GM21515 (cell line): ENCODE measurements at regions not wholly inside any gene's neighbourhood (a gene's known extent, or its start where the extent isn't known, plus 50 kb on each side); places are given as distances from the start of the nearest gene placed in this dataset.

ENCODE experiments used
- ATAC-seq: cut with Tn5 transposase; IDR thresholded peaks from one replicate; pipeline ENCODE4 v1.9.1; 2021; ENCODE audit not compliant: unreplicated experiment

DNA sequence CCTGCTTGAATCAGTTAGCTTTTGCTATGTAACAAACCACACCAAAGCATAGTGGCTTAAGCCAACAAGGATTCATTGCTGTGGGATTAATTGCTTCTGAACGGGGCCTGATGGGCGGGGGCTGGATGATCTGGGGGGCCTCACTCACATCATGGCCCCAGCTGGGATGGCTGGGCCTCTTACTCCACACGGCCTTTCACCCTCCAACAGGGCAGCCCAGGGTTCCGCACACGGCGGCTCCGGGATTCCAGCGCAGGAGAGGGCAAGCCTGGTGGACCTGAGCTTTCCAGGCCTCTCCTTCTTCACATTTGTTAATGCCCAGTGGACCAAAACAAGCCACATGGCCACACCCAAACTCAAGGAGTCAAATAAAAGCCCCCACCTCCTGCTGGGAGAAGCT, 86.3 kb upstream of the PHLPP1 start:
- no peak for ATAC-seq

DNA sequence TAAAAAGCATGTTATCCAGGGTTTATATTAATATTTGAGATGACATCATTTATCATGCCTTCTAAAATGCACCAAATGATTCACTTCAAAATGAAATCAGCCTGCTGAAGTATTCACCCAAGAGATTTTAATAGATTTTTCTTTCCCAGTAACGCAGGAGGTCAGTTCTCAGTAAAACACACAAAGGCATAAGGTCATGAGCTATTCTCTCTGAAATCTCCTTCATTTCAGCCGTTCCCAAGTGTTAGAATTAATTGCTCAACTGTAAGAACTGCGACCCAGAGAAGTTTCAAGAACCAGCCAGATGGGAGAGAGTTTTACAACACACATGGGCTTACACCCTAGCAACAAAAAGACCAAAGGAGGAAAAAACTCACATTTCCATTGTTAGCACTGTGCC, 84.2 kb upstream of the PHLPP1 start:
- no peak for ATAC-seq

DNA sequence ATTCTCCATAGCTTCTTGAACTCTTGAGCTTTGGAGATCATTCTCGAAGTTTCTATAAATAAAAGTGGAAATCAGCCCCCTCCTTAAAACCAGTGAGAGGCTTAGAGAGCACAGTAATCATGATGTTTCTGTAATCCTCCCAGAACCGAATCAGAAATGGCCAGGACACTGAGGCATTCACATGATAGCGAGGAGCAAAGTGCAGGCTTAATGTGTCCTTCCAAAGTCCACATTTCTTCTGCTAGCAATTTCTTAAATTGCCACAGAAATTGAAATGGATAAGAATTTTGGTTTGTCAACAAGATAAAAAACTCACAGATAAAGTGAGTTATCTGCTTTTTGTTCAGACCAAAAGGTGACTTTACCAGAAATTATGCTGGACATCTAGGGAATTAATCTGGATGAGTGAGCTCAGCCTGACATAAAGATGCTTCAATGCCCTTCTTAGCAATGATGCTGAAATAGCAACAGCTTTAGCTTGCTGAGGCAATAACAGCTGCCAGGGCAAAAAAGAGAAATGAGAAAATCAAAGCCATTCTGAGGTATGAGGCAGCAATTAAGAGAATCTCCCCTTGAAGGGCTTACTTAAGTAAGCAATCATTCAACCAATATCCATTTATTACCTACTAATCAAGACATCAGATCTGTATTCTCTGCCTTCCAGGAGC, 82.4 kb upstream of the PHLPP1 start:
- no peak for ATAC-seq

DNA sequence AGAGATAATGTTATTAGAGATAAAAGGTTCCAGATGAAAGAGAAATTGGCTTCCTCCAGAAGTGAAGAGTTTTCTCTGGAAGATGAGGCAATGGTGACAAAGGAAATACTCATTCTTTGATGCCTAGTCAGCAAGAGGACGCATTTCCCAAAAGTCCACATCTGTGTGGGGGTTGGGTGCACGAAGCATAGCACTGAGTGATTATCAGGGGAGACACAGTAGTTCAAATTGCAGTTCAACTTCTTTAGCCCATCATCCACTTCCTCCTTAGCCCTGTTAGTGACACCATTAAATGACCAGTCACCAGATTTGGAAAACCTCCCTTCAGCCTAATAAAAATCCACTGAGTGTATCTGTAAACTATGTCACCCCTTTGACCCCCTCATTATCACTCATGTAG, 80.9 kb upstream of the PHLPP1 start:
- ATAC-seq = no peak

DNA sequence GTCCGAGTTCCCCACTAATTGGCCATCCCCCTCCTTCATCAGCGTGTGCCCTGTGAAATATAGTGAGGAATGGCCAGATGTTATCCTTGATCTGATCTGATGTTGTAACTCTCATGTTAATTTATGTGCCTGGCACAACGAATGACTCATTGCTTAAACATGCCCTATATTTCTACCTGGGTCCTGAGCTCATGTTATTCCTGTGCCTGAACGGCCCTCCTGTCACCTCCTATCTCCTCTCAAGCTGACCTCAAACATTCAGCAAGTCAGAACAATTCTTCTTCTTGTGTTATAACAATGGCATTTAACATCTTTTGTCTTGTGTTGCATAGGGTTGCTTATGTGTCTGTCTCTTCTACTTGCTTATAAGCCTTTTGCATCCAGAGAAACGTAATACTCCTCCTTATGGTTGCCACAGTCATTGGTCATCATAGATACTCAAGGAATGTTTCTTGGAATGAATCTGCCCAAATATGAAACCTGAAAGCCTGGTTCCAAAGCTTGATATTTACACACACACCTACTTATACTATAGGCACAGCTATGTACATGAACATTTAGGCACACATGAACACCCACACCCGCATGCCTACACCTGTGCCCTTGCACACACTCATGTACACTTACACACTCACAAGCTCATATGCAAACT, 80.2 kb upstream of the PHLPP1 start:
- ATAC-seq = no peak

DNA sequence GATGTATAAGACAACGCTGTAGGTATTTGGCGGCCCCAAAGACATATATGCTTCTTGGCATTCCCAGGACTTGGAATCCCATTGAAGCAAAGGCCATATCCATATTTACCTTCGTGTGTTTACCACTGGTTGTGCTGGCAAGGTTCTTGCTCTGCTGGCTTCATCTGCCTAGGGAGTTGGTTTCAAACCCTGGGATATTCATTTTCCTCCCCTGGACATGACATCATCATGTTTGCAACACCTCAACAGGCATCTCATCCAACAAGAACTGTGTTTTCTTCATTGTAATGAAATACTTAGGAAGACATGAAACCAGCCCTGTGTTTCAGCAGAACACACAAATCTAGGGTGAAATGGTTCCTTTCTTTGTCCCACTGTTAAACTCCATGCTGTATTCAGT, 77.9 kb upstream of the PHLPP1 start:
- no peak for ATAC-seq

DNA sequence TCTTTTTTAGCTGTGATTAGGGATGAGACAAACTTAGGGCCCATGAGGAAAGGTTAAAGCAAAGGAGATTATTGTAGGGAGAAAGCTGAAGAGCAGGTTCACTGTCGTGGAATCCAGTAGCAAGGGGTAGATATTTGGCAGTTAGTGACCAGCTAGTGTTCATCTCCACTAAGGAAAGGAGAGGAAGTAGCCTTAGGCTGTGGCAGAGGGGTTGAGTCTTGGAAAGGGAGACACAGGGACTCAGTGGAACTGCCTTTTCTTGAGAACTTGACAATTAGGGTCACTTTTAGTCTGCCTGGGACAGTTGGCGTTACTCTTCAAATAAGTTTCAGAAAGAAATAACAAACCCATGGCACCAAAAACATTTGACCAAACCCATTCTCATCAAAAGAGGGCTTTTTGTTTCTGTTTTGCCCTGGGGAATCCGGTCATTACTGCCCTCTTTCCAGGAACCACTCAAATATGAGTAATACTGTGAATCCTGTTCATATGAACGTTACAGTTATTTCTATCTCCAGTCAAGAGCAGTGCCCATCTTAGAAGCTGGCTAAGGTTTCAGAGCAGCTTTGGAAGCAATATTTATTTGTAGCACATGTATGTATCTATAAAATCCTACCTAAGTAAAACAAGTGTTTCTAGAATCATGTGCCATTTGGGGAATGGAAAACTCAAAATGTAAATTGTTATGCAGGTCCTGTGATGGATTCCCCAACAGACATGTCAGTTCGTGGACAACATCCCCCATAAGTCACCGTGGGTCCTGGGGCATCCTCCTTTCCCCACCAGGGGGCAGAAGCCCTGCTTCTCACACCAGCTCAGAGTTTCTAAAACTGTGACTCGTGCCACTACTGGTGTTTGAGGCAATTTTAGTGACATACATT, 77.3 kb upstream of the PHLPP1 start:
- ATAC-seq = peak; percentile 73

DNA sequence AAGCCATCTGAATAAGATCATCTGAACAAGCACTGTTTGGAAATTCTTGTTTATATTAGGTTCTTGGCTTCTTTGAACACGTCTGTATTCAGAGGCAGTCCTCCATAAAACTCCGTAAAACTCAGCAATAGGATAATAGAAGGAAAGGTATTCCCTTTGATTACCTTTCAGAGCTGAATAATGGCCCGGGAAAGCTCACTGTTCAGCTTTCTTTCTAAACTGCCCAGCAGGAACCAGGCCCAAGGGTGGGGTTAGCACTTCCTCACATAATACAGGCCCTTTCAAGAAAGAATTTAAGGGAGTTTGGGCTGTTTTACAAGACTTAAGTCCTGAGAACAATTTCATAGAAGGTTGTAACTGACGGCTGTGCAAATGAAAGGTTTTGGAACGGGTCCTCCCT, 72.2 kb upstream of the PHLPP1 start:
- no peak for ATAC-seq

DNA sequence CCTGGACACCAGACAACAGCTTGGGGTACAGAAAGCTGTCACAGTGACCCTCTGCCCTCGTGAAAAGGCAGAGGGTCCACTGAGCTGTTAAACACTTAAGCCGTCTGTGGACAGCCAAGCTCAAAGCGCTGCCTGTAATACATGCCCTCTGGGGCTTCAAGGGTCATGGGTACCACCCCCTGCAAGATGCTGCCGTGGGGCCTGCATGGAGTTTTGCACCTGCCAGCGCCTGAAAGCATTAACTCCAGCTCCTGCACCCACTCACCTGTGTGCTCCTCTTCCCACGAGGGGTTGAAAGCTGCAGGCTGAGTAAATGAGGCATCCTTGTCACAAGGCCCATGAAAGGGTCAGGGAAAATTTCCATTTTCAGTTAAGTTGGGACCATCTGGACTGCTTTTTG, 70.6 kb upstream of the PHLPP1 start:
- ATAC-seq = no peak

DNA sequence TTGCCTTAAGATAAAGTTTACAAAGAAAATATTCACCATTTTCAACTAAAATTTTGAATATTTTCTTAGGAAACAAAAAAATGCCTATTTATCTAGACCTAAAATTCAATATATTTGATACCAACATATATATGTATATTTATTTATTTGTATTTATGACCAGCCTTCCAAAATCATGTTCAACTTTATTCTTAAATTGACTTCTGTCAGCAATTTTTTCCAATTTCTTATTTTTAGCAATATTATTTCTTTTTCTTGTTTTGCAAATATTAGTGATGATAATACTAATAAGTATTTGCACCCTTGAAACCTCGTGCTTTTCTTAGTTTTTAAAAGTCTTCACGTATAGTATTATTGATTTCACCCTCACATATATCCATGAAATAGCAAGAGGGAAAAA, 68.2 kb upstream of the PHLPP1 start:
- ATAC-seq = no peak

DNA sequence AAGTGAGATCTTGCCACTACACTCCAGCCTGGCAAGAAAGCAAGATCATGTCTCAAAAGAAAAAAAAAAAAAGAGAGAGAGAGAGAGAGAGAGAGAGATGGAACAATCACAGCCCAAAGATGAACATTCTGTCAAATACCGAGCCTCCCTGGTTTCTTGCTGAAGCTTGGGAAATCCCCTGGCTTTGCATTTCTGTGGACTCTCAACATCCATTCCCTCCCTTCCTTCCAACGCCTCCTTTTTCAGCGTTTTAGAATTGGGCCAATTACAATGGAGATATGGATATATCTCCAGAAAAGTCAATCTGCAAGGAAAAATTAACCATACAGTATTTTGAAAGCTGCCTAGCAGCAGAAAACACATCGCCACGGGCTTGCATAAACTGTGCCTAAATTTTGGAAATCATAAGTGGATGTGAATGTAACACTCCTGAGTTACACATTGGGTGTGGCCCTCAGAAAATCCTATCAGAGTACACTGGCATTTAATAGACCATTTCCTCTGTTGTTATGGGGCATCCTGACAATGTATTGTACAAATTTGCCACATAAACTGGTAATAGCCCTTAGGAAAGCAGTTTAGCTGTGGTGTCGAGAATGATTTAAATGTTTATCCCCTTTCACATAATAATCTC, 67.2 kb upstream of the PHLPP1 start:
- no peak for ATAC-seq

DNA sequence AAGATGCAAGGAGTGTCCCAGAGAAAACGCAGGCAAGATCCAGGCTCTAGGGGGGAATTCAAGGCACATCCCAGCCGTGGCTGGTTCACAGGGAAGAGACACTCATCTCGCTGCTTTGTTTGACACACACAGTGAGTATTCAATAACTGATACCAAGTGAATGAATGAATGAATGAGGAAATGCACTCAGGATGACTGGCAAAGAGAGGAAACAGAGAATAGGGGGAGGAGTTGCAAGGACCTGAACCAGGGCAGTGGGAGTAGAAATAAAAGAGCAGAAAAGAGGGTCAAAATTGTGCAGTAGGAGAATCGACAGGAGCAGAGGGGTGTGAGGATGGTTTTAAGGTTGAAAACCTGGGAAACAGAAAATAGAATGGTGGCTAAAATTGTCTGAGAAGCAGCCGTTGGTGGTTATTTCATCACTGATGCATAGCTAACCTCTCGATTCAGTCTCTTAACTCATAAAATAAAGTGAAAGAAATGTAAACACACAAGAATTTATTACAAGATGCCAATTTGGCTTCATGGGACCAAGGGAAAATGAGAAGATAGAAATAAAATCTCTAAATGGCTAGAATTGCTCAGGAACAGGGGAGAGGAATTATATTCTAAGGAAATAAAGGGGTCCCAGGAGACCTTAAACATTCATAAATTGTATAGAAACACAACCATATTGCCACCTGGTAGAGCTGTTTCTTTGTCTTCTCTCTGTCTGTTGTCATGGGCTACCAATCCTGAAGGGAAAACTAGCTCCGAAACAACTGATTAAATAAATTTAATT, 63.9 kb upstream of the PHLPP1 start:
- peak; percentile 43 for ATAC-seq

DNA sequence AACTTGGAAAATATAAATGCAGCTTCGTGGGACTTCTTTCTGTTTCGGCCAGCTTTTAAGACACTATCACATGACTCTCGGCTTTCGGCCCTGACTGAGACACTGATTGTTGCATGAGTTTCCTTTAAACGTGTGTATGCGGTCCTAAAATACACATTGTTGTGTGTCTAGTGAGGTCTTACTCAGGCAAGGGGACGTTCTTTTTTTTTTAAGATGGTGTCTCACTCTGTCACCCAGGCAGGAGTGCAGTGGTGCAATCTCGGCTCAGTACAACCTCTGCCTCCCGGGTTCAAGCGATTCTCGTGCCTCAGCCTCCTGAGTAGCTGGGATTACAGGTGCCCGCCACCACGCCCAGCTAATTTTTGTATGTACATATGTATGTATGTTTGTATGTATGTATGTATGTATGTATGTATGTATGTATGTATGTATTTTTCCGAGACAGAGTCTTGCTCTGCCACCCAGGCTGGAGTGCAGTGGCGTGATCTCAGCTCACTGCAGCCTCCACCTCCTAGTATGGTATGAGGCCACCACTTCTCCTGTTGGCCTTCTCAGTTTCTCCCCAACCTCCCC, 63.2 kb upstream of the PHLPP1 start:
- ATAC-seq = peak; percentile 75

DNA sequence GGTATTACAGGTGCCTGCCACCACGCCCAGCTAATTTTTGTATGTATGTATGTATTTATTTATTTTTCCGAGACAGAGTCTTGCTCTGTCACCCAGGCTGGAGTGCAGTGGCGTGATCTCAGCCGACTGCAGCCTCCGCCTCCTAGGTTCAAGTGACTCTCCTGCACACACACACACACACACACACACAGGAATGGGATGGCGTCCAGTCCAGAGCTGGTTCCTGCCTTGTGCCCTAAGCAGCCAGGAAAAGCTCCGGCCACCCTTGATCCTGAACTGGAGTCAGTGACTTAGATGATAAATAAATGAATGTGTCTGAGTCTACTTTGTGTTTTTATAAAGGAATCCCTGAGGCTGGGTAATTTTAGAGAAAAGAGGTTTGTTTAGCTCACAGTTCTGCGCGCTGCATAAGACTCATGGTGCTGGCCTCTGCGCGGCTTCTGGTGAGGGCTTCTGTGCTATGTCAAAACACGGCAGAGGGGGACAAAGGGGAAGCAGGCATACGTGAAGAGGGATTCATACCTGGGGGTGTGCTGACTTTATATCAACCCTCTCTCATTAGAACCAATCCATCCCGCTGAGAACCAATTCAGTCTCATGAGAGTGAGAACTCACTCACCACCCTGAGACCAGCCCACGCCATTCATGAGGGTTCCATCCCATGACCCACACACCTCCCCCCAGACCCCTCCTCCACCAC, 59.7 kb upstream of the PHLPP1 start:
- no peak for ATAC-seq

DNA sequence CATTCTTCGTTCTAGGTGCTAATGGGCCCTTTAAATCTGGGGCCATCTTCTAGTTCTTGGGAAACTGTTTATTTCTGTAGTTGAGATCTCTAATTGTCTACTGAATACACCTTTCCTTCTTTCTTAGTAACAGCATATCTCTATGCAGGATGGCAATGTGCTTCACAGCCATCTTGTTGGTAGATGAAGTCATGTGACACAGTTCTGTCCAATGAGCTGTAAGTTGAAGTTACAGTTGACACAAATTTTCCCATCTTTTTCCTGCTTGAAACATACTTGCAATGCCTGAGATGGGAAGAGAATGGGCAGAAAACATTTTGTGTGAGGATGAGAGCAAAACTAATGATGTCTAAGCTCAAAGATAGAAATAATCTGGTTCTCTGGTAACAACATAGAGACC, 57.3 kb upstream of the PHLPP1 start:
- no peak for ATAC-seq

DNA sequence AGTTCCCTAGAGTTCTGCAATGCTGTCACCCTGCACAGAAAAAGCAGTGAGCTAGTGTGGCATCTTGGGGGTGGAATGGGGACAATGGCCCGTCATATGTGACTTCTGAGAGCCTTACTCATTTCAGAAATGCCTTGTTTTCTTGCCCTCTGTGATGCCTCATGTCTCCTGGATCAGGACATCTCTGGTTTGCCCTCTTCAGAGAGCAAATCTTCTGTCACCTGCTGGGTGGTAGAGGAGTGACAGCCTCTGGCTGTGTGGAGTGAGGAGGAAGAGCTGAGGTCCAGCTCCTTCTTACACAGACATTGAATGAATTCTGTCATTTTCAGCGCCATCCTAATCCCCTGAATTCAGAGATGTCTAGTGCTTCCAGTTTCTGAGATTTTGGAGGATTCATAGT, 55.6 kb upstream of the PHLPP1 start:
- ATAC-seq = no peak

DNA sequence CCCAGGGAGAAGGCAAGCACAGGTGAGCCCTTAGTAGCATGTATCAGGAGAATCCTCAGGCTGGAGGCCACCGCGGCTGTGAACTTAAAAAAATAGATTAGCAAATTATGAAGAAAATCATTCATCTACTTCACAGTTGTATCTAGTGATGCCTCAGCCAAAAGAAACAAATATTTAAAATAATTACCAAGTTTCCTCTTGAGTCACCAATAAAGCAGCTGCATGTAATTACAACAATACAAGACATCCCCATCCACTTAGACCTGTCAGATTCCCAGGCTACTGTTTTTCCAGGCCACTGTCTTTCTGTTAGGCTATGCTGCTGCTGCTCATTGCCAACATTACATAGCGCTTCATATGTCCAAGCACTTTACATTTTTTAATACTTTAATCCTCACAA, 54.6 kb upstream of the PHLPP1 start:
- no peak for ATAC-seq

DNA sequence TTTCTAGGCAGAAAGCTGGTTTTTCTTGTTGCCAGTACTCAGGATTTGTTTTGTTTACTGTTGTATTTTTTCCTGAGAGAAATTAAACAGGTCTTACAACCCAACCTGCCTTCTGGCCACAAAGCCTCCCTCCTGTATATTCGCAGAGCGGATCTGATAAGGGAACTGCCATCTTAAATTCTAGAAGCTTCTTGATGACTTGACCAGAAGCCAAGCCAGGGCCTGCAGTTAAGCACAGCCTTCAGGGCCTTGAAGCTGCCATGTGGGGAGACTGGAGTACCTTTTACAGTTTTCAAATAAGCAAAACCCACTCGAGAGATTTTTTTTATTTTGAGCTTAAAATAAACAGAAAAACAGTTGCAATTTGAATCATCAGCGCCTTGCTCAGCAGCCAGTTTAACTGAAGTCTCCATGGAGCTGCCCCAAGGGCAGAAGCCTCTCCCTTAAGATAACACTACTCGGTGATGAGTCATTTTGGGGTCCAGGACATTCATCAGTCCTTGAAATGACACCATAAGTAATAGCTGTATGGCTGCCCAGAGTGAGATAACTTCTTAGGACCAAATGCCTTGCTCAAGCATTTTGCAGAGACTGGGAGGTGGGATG, 51.5 kb upstream of the PHLPP1 start:
- ATAC-seq = peak; percentile 87

DNA sequence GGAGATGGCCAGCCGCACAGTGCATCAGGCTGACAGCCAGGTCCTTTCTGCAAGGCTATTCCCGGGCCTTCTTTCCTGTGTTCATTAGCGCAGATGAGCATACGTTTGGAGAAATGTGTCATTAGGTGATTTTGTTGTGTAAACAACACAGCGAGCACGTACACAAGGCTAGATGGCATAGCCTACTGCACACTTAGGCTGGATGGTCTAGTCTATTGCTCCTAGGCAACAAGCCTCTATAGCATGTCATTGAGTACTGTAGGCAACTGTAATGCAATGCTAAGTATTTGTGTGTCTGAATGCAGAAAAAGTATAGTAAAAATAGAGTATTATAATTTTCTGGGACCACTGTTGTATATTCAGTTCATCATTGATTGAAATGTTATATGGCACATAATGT, 50.9 kb upstream of the PHLPP1 start:
- ATAC-seq = no peak

DNA sequence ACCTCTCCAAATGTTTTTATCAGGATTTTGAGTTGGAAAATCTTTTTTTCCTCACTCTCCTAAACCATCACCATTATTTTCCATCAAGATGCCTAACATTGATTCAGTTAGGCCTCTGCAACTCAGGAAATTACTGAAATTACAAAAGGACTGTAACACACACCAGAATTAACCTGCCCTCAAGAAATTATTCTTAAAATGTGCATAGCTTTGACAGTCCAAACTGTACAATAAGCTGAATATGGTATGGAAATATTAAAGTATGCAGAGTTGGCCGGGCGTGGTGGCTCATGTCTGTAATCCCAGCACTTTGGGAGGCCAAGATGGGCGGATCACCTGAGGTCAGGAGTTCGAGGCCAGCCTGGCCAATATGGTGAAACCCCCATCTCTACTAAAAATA, 50.2 kb upstream of the PHLPP1 start:
- no peak for ATAC-seq
